Left lung (tissue), 4 donors: ENCODE measurements at regions not wholly inside any gene's neighbourhood (a gene's known extent, or its start where the extent isn't known, plus 50 kb on each side); places are given as distances from the start of the nearest gene placed in this dataset.

Experiments used
- ATAC-seq: fragments of 200-7000 bp; cut with Tn5 transposase; one replicate; pipeline ENCODE4 v1.9.1; 2020; ENCODE audit warnings: moderate library complexity
- DNase-seq, 4 donors: peaks; one replicate each; pipeline ENCODE4 v3.0.0-alpha.2; 2013 to 2020
- H3K27ac ChIP-seq, 2 donors: fragments of 200-600 bp; sonication (generic) in 1 of 2; one replicate each; pipeline versions ENCODE4 v1.5.0 to v1.8.0; 2020 to 2021
- H3K27me3 ChIP-seq, 2 donors: fragments of 200-600 bp; sonication (generic) in 1 of 2; one replicate each; pipeline versions ENCODE4 v1.5.0 to v1.8.0; 2020 to 2021
- H3K36me3 ChIP-seq, 2 donors: fragments of 200-600 bp; sonication (generic) in 1 of 2; one replicate each; pipeline versions ENCODE4 v1.5.0 to v1.8.0; 2020 to 2021
- H3K4me1 ChIP-seq, 2 donors: fragments of 200-600 bp; one replicate each; pipeline ENCODE4 v1.8.0; 2021
- H3K4me3 ChIP-seq, 2 donors: fragments of 200-600 bp; sonication (generic) in 1 of 2; one replicate each; pipeline versions ENCODE4 v1.5.0 to v1.8.0; 2020 to 2021; ENCODE audit warnings: mild to moderate bottlenecking in 1 of 2
- H3K9me3 ChIP-seq, 2 donors: fragments of 200-600 bp; sonication (generic) in 1 of 2; one replicate each; pipeline versions ENCODE4 v1.5.0 to v1.8.0; 2020 to 2021
- CTCF ChIP-seq, 2 donors: fragments of 200-600 bp; sonication (generic) in 1 of 2; IDR thresholded peaks; one replicate each; pipeline versions ENCODE4 v1.5.0 to v1.8.0; 2021; ENCODE audit warnings: antibody characterized with exemption in 2 of 2
- intact Hi-C, 2 donors: fragments of 100-400 bp; cut with DNase I; formaldehyde crosslinking; loops; one replicate each; pipeline versions ENCODE4 v1.11.2 to v1.14.2; 2022
- donor health status: DM: no; HTN: yes; CAD: no.
- donor health status: DM: no; HTN: no; CAD: no.

GRCh38 chr15:62296756-62297507 is 131.8 kb upstream of the C2CD4B start:
- H3K9me3 ChIP-seq: peaks cover 0 to 4% of the 10 kb centered on the region in 2 donors
- no peaks in the 10 kb centered on the region for H3K36me3 ChIP-seq
- no peak for DNase-seq
- no peak for TF ChIP-seq CTCF (IDR thresholded peaks at IDR 0.05)
- no peak overlapping the region for H3K4me3 ChIP-seq
- ATAC-seq: no peak
- intact Hi-C loops: no loop called here
- no peak overlapping the region for H3K27ac ChIP-seq
- no peaks in the 10 kb centered on the region for H3K4me1 ChIP-seq
- no peaks in the 10 kb centered on the region for H3K27me3 ChIP-seq

- Histone ChIP-seq H3K4me3 (no peak overlapping the region), H3K27me3 (no peaks in the 10 kb centered on the region), H3K4me1 (no peaks in the 10 kb centered on the region), H3K27ac (no peak overlapping the region), H3K36me3 (no peaks in the 10 kb centered on the region), H3K9me3 (peaks cover 0 to 4% of the 10 kb centered on the region in 2 donors)
- no peak for DNase-seq
- TF ChIP-seq CTCF (IDR thresholded peaks at IDR 0.05): no peak
- no peak for ATAC-seq
- intact Hi-C loops: no loop called here
These were observed 132.4 kb upstream of the C2CD4B start for GRCh38 chr15:62297522-62297921.

GRCh38 chr15:62297933-62298332 is 132.8 kb upstream of the C2CD4B start:
- no peaks in the 10 kb centered on the region for H3K4me1 ChIP-seq
- H3K27ac ChIP-seq: no peak overlapping the region
- intact Hi-C loops: no loop called here
- H3K36me3 ChIP-seq: no peaks in the 10 kb centered on the region
- ATAC-seq: no peak
- peaks cover 0 to 2% of the 10 kb centered on the region in 2 donors for H3K9me3 ChIP-seq
- H3K4me3 ChIP-seq: no peak overlapping the region
- no peaks in the 10 kb centered on the region for H3K27me3 ChIP-seq
- TF ChIP-seq CTCF (IDR thresholded peaks at IDR 0.05): no peak
- DNase-seq: no peak

- Histone ChIP-seq H3K4me1 (no peaks in the 10 kb centered on the region), H3K4me3 (no peak overlapping the region), H3K27ac (no peak overlapping the region), H3K36me3 (no peaks in the 10 kb centered on the region), H3K9me3 (no peaks in the 10 kb centered on the region), H3K27me3 (no peaks in the 10 kb centered on the region)
- no peak for ATAC-seq
- DNase-seq: no peak
- no peak for TF ChIP-seq CTCF (IDR thresholded peaks at IDR 0.05)
- intact Hi-C loops: no loop called here
These were observed 133.7 kb upstream of the C2CD4B start for GRCh38 chr15:62298811-62299210.

- ATAC-seq (no peak), DNase-seq (no peak)
- TF ChIP-seq CTCF (IDR thresholded peaks at IDR 0.05): no peak
- Histone ChIP-seq H3K4me3 (no peak overlapping the region), H3K9me3 (no peaks in the 10 kb centered on the region), H3K4me1 (no peaks in the 10 kb centered on the region), H3K36me3 (no peaks in the 10 kb centered on the region), H3K27ac (no peak overlapping the region), H3K27me3 (no peaks in the 10 kb centered on the region)
- intact Hi-C loops: no loop called here
These were observed 134.5 kb upstream of the C2CD4B start for GRCh38 chr15:62299541-62299940.
